Activated CD4-positive, alpha-beta T cell treated with anti-CD3 and anti-CD28 coated beads, Interleukin-2, Interleukin-6, amounts not matched to agents 100 ng/mL and 50 ng/mL, durations not matched to agents 16 hours and 8 hours (primary cell): ENCODE measurements at regions not wholly inside any gene's neighbourhood (a gene's known extent, or its start where the extent isn't known, plus 50 kb on each side); places are given as distances from the start of the nearest gene placed in this dataset.

Experiments used
- DNase-seq: peaks from one replicate; pipeline ENCODE4 v3.0.0-alpha.2; 2020

DNA sequence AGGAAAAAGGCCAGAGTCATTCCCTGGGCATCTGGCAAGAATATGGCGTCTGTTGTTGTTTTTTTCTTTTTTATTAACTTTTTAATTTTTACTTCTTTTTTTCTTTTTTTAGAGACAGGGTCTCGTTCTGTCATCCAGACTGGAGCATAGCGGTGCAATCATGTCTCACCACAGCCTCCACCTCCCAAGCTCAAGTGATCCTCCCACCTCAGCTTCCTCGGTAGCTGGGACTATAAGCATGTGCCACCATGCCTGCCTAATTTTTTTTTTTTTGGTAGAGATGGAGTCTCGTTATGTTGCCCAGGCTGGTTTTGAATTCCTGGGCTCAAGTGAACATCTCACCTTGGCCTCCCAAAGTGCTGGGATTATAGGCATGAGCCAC, 54.0 kb upstream of the PRDM11 start:
- DNase-seq: no peak

DNA sequence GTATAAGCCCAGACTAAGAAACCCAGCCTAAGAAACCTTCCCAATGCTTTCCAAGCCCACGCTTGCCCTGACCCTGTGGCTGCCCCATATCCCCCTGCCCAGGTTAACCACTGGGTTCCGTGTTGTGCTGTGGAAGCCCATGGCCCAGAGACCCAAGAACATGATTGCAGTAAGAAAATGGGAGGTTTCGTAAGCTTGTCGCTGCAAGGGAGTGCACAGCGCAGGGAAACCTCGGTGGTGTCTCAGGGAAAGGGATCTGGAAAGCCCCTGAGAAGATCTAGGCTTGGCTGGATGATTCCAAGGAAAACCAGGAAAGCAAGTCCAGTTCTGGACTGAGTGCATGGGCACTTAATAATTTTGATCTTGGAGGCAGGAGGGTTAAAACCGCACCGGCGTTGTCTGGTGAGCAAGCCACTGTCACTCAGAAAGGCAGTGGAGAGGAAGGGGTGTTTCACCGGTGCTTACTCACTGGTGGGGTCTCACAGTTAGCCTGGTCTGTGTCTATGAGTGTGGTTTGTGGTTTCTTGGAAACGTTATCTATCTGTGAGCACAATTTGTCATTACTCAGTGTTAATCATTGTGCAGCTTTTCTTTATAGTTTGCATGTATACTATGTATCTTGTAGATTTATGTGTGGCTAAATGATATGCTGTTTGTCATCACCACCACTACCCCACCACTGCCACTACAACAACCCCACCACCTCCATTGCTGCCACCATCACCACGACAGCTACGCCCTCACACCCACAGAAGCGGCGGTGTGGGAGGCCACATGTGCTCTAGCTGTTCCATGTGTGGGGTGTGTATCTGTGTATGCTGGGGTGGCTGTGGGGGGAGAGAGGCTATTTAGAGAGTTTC, 53.3 kb upstream of the PRDM11 start:
- DNase-seq: peak; percentile 24

DNA sequence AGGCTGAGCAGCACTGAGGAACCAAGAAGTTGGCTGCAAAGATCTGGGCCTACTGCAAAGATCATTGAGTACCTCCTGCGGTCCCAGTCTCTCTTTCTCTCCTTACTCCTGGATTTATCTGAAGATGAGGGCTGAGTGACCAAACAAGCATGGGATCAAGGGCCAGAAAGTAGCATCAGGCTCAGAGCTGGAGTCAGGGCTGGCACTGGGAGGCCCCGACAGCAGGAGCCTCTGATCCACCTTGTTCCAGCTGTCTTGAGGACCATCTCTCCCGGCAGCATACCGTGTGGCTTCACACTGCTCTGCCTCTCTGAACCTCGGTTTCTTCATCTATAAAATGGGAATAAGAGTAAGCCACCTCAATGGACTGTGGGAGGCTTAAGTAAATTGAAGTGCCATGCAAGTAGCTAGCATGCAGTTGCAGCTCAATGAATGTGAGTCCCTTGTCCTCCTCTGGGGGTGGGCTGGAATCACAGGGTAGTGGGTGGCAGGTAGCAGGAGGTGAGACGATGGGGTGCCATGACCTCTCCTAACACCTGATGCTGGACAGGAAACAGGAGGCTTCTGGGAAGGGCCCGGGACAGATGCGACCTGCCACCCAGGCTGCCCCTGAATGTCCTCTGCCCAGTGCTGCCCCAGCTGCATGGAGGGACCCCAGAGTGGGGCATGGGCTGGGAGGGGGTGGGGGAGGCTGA, 52.5 kb upstream of the PRDM11 start:
- DNase-seq: no peak

DNA sequence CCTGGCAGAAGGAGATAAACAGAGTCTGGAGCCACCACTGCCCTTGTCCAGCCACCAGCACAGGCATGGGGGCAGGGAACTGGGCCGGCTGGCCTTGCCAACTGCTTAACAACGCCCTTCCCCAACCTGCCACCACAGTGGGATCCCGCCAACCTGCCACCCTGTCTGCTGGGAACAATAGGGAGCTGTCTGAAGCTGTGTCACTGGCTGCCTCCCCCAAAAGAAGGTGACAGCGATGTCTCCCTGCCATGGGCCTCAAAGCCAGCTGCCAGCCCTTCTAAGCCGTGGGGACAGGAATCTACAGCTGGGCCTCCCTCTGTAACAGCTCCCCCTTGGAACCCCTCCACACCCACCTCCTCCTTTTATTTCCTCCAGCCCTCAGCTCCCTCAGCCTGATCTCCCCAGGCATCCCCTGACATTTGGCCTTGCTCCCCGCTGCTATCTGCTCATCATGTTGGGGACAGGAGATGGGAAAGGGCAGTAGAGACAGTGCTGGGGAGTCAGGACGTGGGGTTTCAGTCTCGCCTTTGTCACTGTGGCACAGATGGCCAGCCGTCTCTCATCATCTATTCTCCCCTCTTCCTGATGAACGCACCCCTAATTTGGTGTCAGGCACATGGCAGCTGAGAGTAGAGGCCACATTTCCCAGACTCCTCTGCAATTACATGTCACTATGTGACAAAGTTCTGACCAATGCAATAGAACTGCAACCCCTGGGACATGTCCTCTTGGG, 51.3 kb upstream of the PRDM11 start:
- no peak for DNase-seq

DNA sequence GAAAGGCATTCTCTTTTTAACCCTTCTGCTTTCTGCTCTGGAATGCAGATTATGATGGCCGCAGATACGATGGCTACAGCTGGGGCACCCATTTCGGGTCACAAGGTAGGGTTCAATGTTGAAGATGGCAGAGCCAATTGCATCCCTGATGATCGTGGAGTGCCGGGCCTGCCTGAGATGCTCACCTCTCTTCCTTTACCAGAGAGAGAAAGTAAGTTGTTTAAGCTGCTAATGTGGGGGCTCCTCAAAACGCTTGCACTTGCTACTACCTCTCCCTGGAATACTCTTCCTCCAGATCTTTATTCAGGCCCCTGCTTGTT, 50.8 kb upstream of the PRDM11 start:
- DNase-seq: no peak

DNA sequence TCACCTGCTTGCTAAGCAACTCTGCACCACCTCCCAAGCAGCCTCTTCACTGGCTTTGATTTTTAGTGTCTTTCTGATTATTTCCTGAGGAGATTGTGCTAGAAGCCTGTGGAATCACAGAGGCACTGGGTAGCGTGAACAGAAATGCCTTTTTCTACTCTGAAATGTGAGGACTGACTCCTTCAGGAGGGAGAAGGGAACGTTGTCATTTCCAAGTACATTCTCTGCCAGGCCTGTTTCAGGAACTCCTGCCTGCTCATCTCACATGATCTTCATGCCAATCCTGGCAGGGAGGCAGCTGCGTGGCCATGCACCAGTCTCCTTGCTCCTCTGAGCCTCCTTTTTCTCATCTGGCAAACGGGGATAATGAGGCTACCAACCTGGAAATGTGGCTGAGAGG, 49.8 kb upstream of the PRDM11 start:
- no peak for DNase-seq
